HEK293 (cell line): ENCODE measurements at regions not wholly inside any gene's neighbourhood (a gene's known extent, or its start where the extent isn't known, plus 50 kb on each side); places are given as distances from the start of the nearest gene placed in this dataset.
"Not testable (repeated sequence)": the region's sequence is repeated elsewhere in the genome, so short reads cannot be mapped to it uniquely, and the experiment has no call there.

Source experiments
- CTCF ChIA-PET: fragments of 350-600 bp; formaldehyde crosslinking; extraction: SDS; loops from one replicate; lab custom pipeline; 2021; ENCODE audit warnings: antibody characterized with exemption; lab: Yijun Ruan, JAX
- POLR2A ChIA-PET: fragments of 300-600 bp; formaldehyde crosslinking; extraction: SDS; loops from one replicate; lab custom pipeline; 2020; ENCODE audit warnings: antibody characterized with exemption, inconsistent platforms; lab: Yijun Ruan, JAX
- H3K27ac ChIP-seq: fragments of 200-500 bp; sonication (Bioruptor generic); 2 replicates; pipeline ENCODE4 v1.5.1; 2014; ENCODE audit warnings: low read depth, low read length, control low read depth, inconsistent platforms; ENCODE audit errors: extremely low read depth
- H3K36me3 ChIP-seq, 2 experiments: fragments of 200-500 bp in 1 of 2; sonication (Bioruptor generic) in 1 of 2; 1 replicate in 1 of 2; 2 replicates in 1 of 2; pipeline ENCODE4 v1.5.1; 2014 to 2017; ENCODE audit warnings: inconsistent platforms in 2 of 2, low read length in 2 of 2; ENCODE audit not compliant: control insufficient read depth in 2 of 2, insufficient read depth in 1 of 2
- H3K4me1 ChIP-seq: fragments of 200-500 bp; sonication (Bioruptor generic); 2 replicates; pipeline ENCODE4 v1.5.1; 2014; ENCODE audit warnings: mild to moderate bottlenecking, low read length, inconsistent platforms; ENCODE audit not compliant: control insufficient read depth, insufficient read depth
- H3K4me3 ChIP-seq: 2 replicates; pipeline ENCODE4 v1.5.1; 2011; ENCODE audit warnings: low read depth, mild to moderate bottlenecking, control low read depth, low read length, moderate library complexity
- H3K9me3 ChIP-seq: fragments of 200-500 bp; sonication (Bioruptor generic); 2 replicates; pipeline ENCODE4 v1.5.1; 2014; ENCODE audit warnings: low read depth, low read length, inconsistent platforms; ENCODE audit not compliant: control insufficient read depth, insufficient read depth
- BCL11A ChIP-seq: fragments of 450-650 bp; formaldehyde crosslinking; IDR thresholded peaks from 2 replicates; pipeline ENCODE4 v1.5.1; 2016; ENCODE audit warnings: low read depth, missing biosample characterization, missing genetic modification characterization
- GLIS1 ChIP-seq: fragments of 450-650 bp; formaldehyde crosslinking; IDR thresholded peaks from 2 replicates; pipeline ENCODE4 v1.5.1; 2016; ENCODE audit warnings: missing biosample characterization, missing genetic modification characterization
- KLF1 ChIP-seq: fragments of 450-650 bp; formaldehyde crosslinking; IDR thresholded peaks from 2 replicates; pipeline ENCODE4 v1.5.1; 2016; ENCODE audit warnings: missing biosample characterization, missing genetic modification characterization
- WT1 ChIP-seq: fragments of 450-650 bp; formaldehyde crosslinking; IDR thresholded peaks from 2 replicates; pipeline ENCODE4 v1.5.1; 2016; ENCODE audit warnings: missing biosample characterization, missing genetic modification characterization
- YY1 ChIP-seq: fragments of 450-650 bp; formaldehyde crosslinking; IDR thresholded peaks from 2 replicates; pipeline ENCODE4 v1.5.1; 2018; ENCODE audit warnings: missing biosample characterization, missing genetic modification characterization
- YY2 ChIP-seq: fragments of 450-650 bp; formaldehyde crosslinking; IDR thresholded peaks from 2 replicates; pipeline ENCODE4 v1.5.1; 2016; ENCODE audit warnings: missing biosample characterization, missing genetic modification characterization
- ZNF114 ChIP-seq: fragments of 450-650 bp; formaldehyde crosslinking; IDR thresholded peaks from 2 replicates; pipeline ENCODE4 v1.5.0; 2017; ENCODE audit warnings: missing biosample characterization, missing genetic modification characterization
- ZNF266 ChIP-seq: fragments of 450-650 bp; formaldehyde crosslinking; IDR thresholded peaks from 2 replicates; pipeline ENCODE4 v1.5.1; 2016; ENCODE audit warnings: missing biosample characterization, missing genetic modification characterization, low read depth
- ZNF324 ChIP-seq: fragments of 450-650 bp; formaldehyde crosslinking; IDR thresholded peaks from 2 replicates; pipeline ENCODE4 v1.5.1; 2016; ENCODE audit warnings: missing biosample characterization, missing genetic modification characterization
- ZNF433 ChIP-seq: fragments of 450-650 bp; formaldehyde crosslinking; IDR thresholded peaks from 2 replicates; pipeline ENCODE4 v1.5.1; 2016; ENCODE audit warnings: missing biosample characterization, missing genetic modification characterization, low read depth
- ZNF596 ChIP-seq: fragments of 450-650 bp; IDR thresholded peaks from 2 replicates; pipeline ENCODE4 v1.5.0; 2018; ENCODE audit warnings: missing biosample characterization, mild to moderate bottlenecking, missing genetic modification characterization, moderate library complexity
- ZNF670 ChIP-seq: fragments of 450-650 bp; formaldehyde crosslinking; IDR thresholded peaks from 2 replicates; pipeline ENCODE4 v1.5.1; 2016; ENCODE audit warnings: missing biosample characterization, missing genetic modification characterization, low read depth
- ZNF768 ChIP-seq: fragments of 450-650 bp; formaldehyde crosslinking; IDR thresholded peaks from 2 replicates; pipeline ENCODE4 v1.5.1; 2018; ENCODE audit warnings: missing biosample characterization, mild to moderate bottlenecking, missing genetic modification characterization
- ZNF776 ChIP-seq: fragments of 450-650 bp; formaldehyde crosslinking; IDR thresholded peaks from 2 replicates; pipeline ENCODE4 v1.5.0; 2017; ENCODE audit warnings: missing biosample characterization, missing genetic modification characterization, borderline replicate concordance
- ZNF777 ChIP-seq: fragments of 450-650 bp; formaldehyde crosslinking; IDR thresholded peaks from 2 replicates; pipeline ENCODE4 v1.5.1; 2017; ENCODE audit warnings: missing biosample characterization, missing genetic modification characterization, borderline replicate concordance
- TF ChIP-seq, protein P1 (sequence below): fragments of 450-650 bp; formaldehyde crosslinking; IDR thresholded peaks from 2 replicates; pipeline ENCODE4 v1.5.1; 2016; ENCODE audit warnings: missing biosample characterization, missing genetic modification characterization
- TF ChIP-seq, protein P2 (sequence below): fragments of 450-650 bp; formaldehyde crosslinking; IDR thresholded peaks from 2 replicates; pipeline ENCODE4 v1.5.1; 2017; ENCODE audit warnings: missing biosample characterization, missing genetic modification characterization
- TF ChIP-seq, protein P3 (sequence below): fragments of 450-650 bp; formaldehyde crosslinking; IDR thresholded peaks from 2 replicates; pipeline ENCODE4 v1.5.1; 2017; ENCODE audit warnings: missing biosample characterization, missing genetic modification characterization

DNA sequence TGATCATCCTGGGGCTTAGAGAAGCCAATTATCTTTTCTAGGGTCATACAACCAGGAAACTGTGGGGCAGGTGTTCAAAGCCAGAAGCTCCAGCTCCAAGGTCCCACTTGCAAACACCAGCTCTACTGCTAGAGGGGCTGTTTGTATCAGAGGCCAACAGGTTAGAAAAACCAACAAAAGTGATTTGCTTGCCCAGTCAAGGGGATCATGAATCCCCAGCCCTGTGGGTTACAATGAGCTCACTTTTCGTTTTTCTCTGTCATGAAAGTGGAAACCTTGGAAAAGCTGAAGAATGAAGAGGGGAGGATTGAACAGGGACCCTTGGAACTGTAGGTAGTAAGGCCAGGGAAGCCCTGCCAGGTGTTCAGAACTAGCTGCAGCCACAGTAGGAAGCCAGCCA lies 119.2 kb downstream of the SPP2 start:
- ChIA-PET POLR2A (no interaction called here), CTCF (interaction anchor here (0.5 to 0.7 kb wide), 2 partner anchors 11 to 239 kb away, joined by 3 read pairs; no protein-coding TSS in a partner anchor)
- Histone ChIP-seq H3K36me3 (no peaks in the 10 kb centered on the region), H3K4me1 (no peaks in the 10 kb centered on the region), H3K27ac (no peak overlapping the region), H3K9me3 (no peaks in the 10 kb centered on the region), H3K4me3 (no peak overlapping the region)
- TF ChIP-seq ZNF670 (no peak), ZNF596 (tag by site-specific recombination) (no peak), YY2 (tag by site-specific recombination) (no peak), ZNF776 (tag by site-specific recombination) (no peak), ZNF114 (tag by site-specific recombination) (no peak), GLIS1 (no peak), YY1 (tag by site-specific recombination) (no peak), ZNF324 (tag by site-specific recombination) (no peak), ZNF768 (tag by site-specific recombination) (no peak), ZNF266 (tag by site-specific recombination) (no peak), ZNF433 (tag by site-specific recombination) (no peak), ZNF777 (no peak), BCL11A (tag by site-specific recombination) (no peak)
- TF ChIP-seq, protein P1, sequence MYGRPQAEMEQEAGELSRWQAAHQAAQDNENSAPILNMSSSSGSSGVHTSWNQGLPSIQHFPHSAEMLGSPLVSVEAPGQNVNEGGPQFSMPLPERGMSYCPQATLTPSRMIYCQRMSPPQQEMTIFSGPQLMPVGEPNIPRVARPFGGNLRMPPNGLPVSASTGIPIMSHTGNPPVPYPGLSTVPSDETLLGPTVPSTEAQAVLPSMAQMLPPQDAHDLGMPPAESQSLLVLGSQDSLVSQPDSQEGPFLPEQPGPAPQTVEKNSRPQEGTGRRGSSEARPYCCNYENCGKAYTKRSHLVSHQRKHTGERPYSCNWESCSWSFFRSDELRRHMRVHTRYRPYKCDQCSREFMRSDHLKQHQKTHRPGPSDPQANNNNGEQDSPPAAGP (tag by site-specific recombination) = no peak
- TF ChIP-seq, protein P2, sequence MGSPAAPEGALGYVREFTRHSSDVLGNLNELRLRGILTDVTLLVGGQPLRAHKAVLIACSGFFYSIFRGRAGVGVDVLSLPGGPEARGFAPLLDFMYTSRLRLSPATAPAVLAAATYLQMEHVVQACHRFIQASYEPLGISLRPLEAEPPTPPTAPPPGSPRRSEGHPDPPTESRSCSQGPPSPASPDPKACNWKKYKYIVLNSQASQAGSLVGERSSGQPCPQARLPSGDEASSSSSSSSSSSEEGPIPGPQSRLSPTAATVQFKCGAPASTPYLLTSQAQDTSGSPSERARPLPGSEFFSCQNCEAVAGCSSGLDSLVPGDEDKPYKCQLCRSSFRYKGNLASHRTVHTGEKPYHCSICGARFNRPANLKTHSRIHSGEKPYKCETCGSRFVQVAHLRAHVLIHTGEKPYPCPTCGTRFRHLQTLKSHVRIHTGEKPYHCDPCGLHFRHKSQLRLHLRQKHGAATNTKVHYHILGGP (tag by site-specific recombination) = no peak
- TF ChIP-seq, protein P3, sequence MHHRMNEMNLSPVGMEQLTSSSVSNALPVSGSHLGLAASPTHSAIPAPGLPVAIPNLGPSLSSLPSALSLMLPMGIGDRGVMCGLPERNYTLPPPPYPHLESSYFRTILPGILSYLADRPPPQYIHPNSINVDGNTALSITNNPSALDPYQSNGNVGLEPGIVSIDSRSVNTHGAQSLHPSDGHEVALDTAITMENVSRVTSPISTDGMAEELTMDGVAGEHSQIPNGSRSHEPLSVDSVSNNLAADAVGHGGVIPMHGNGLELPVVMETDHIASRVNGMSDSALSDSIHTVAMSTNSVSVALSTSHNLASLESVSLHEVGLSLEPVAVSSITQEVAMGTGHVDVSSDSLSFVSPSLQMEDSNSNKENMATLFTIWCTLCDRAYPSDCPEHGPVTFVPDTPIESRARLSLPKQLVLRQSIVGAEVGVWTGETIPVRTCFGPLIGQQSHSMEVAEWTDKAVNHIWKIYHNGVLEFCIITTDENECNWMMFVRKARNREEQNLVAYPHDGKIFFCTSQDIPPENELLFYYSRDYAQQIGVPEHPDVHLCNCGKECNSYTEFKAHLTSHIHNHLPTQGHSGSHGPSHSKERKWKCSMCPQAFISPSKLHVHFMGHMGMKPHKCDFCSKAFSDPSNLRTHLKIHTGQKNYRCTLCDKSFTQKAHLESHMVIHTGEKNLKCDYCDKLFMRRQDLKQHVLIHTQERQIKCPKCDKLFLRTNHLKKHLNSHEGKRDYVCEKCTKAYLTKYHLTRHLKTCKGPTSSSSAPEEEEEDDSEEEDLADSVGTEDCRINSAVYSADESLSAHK (tag by site-specific recombination) = no peak

DNA sequence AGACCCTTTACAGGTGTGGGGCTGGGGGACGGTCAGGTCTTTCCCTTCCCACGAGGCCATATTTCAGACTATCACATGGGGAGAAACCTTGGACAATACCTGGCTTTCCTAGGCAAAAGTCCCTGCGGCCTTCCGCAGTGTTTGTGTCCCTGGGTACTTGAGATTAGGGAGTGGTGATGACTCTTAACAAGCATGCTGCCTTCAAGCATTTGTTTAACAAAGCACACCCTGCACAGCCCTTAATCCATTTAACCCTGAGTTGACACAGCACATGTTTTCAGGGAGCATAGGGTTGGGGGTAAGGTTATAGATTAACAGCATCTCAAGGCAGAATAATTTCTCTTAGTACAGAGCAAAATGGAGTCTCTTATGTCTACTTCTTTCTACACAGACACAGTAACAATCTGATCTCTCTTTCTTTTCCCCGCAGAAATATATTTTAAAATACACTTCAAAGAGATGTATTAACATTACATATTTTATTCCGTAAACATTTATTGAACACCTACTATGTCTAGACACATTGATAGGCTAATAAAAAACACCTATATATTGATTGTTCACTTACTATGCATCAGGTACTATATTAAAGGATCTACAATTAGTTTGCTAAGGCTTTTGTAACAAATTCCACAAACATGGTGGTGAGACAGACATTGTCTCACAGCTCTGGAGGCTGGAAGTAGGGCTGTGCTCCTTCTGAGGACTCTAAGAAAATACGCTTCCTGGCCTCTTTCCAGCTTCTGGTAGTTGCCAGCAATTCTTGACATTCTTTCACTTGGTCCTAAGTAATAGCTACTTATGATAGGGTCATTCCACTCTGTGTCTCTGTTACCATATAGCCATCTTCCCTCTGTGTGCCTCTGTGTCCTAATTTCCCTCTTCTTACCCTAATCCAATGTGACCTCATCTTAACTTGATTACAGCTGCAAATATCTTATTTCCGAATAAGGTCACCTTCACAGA lies 118.4 kb downstream of the SPP2 start:
- H3K9me3 ChIP-seq, H3K27ac ChIP-seq, POLR2A ChIA-PET, H3K4me3 ChIP-seq, H3K36me3 ChIP-seq, H3K4me1 ChIP-seq: not testable (repeated sequence)
- TF ChIP-seq KLF1 (tag by site-specific recombination) (0 out of 2 replicates have a peak, but pooled peaks have one; percentile 37), WT1 (tag by site-specific recombination) (peak; percentile 69)
- CTCF ChIA-PET = interaction anchor here (0.5 to 0.8 kb wide), 2 partner anchors 12 to 333 kb away, joined by 3 read pairs; no protein-coding TSS in a partner anchor
